ENCODE measurements at regions not wholly inside any gene's neighbourhood (a gene's known extent, or its start where the extent isn't known, plus 50 kb on each side); places are given as distances from the start of the nearest gene placed in this dataset.

- 54 to 64% (median 60%) methylated on average over 5 of the region's 5 CpGs for WGBS, 4 donors
- no peak for ATAC-seq
- DNase-seq, result no peak
- Histone ChIP-seq H3K9me3 (peaks cover 0 to 6% (median 0%) of the 10 kb centered on the region in 12 donors), H3K4me1 (peaks cover 0 to 13% (median 0%) of the 10 kb centered on the region in 12 donors), H3K27ac (no peak overlapping the region), H3K36me3 (no peaks in the 10 kb centered on the region), H3K4me3 (no peak overlapping the region), H3K27me3 (peaks cover 27 to 98% (median 74%) of the 10 kb centered on the region in 9 donors)
- no peak for TF ChIP-seq CTCF (IDR thresholded peaks at IDR 0.05)
- intact Hi-C loops (cut with DNase I), result no loop called here
These were observed 205.6 kb upstream of the ZNF184 start for GRCh38 chr6:27678469-27678868.

- Histone ChIP-seq H3K4me1 (peaks cover 0 to 17% (median 0%) of the 10 kb centered on the region in 12 donors), H3K4me3 (no peak overlapping the region), H3K9me3 (no peaks in the 10 kb centered on the region), H3K27me3 (peaks cover 19 to 100% (median 78%) of the 10 kb centered on the region in 9 donors), H3K27ac (no peak overlapping the region), H3K36me3 (no peaks in the 10 kb centered on the region)
- TF ChIP-seq CTCF (IDR thresholded peaks at IDR 0.05), result no peak
- 67 to 72% (median 70%) methylated on average over 9 of the region's 9 CpGs for WGBS, 4 donors
- DNase-seq (no peak), ATAC-seq (no peak)
- intact Hi-C loops (cut with DNase I), result no loop called here
These were observed 202.0 kb upstream of the ZNF184 start for GRCh38 chr6:27674882-27675281.

GRCh38 chr6:27672113-27672799, 199.4 kb upstream of the ZNF184 start:
- Histone ChIP-seq H3K27me3 (peaks cover 20 to 100% (median 86%) of the 10 kb centered on the region in 9 donors), H3K4me1 (peaks cover 0 to 33% (median 0%) of the 10 kb centered on the region in 12 donors), H3K4me3 (peak overlapping the region in 1 of 12 donors; percentile 3), H3K36me3 (no peaks in the 10 kb centered on the region), H3K9me3 (no peaks in the 10 kb centered on the region), H3K27ac (no peak overlapping the region)
- DNase-seq, result no peak
- 2 to 4% (median 3%) methylated on average over 28 of the region's 28 CpGs for WGBS, 4 donors
- intact Hi-C loops (cut with DNase I), result no loop called here
- no peak for TF ChIP-seq CTCF (IDR thresholded peaks at IDR 0.05)
- TF ChIP-seq POLR2A (IDR thresholded peaks at IDR 0.05), result no peak
- no peak for ATAC-seq

GRCh38 chr6:27669624-27670301, 196.9 kb upstream of the ZNF184 start:
- Histone ChIP-seq H3K27ac (no peak overlapping the region), H3K27me3 (peaks cover 24 to 100% (median 89%) of the 10 kb centered on the region in 9 donors), H3K36me3 (no peaks in the 10 kb centered on the region), H3K4me3 (peak overlapping the region in 1 of 12 donors; percentile 2), H3K9me3 (no peaks in the 10 kb centered on the region), H3K4me1 (peaks cover 0 to 33% (median 0%) of the 10 kb centered on the region in 12 donors)
- intact Hi-C loops (cut with DNase I), result no loop called here
- no peak for DNase-seq
- WGBS, 4 donors, result 10 to 19% (median 15%) methylated on average over 18 of the region's 18 CpGs
- TF ChIP-seq CTCF (IDR thresholded peaks at IDR 0.05) (no peak), POLR2A (IDR thresholded peaks at IDR 0.05) (no peak)
- ATAC-seq, result no peak
